Activated CD4-positive, alpha-beta memory T cell treated with anti-CD3 and anti-CD28 coated beads, Interleukin-2, amount 10 ng/mL, durations not matched to agents 7 days and 5 days (primary cell): ENCODE measurements at regions not wholly inside any gene's neighbourhood (a gene's known extent, or its start where the extent isn't known, plus 50 kb on each side); places are given as distances from the start of the nearest gene placed in this dataset.

ENCODE experiments used
- CTCF ChIA-PET: fragments of 350-600 bp; sonication (Branson Sonifier 250); formaldehyde crosslinking; loops from one replicate; lab custom pipeline; 2021; ENCODE audit warnings: antibody characterized with exemption, inconsistent platforms; lab: Charles Lee
- POLR2A ChIA-PET: fragments of 350-600 bp; sonication (Branson Sonifier 250); formaldehyde crosslinking; loops from one replicate; lab custom pipeline; 2021; ENCODE audit warnings: antibody characterized with exemption; lab: Charles Lee
- DNase-seq: peaks from one replicate; pipeline ENCODE4 v3.0.0-alpha.2; 2020
- H3K27ac Mint-ChIP-seq: one replicate; pipeline ENCODE4 v1.8.0; 2021; ENCODE audit warnings: mild to moderate bottlenecking, mixed read lengths
- H3K27me3 Mint-ChIP-seq: one replicate; pipeline ENCODE4 v1.8.0; 2021; ENCODE audit warnings: mixed read lengths
- H3K36me3 Mint-ChIP-seq: one replicate; pipeline ENCODE4 v1.8.0; 2021; ENCODE audit warnings: low read depth, mixed read lengths
- H3K4me1 Mint-ChIP-seq: one replicate; pipeline ENCODE4 v1.8.0; 2021; ENCODE audit warnings: mixed read lengths
- H3K4me3 Mint-ChIP-seq: one replicate; pipeline ENCODE4 v1.8.0; 2021; ENCODE audit warnings: mild to moderate bottlenecking, mixed read lengths
- H3K9me3 Mint-ChIP-seq: one replicate; pipeline ENCODE4 v1.8.0; 2021; ENCODE audit warnings: mixed read lengths

- POLR2A ChIA-PET: no interaction called here
- CTCF ChIA-PET: no interaction called here
- Mint-ChIP-seq H3K36me3 (no peaks in the 10 kb centered on the region), H3K27ac (no peak overlapping the region), H3K4me1 (no peaks in the 10 kb centered on the region), H3K27me3 (no peaks in the 10 kb centered on the region), H3K9me3 (no peaks in the 10 kb centered on the region), H3K4me3 (no peak overlapping the region)
- no peak for DNase-seq
Measured at GRCh38 chr3:159626598-159626997, 362.0 kb upstream of the IL12A start.

DNA sequence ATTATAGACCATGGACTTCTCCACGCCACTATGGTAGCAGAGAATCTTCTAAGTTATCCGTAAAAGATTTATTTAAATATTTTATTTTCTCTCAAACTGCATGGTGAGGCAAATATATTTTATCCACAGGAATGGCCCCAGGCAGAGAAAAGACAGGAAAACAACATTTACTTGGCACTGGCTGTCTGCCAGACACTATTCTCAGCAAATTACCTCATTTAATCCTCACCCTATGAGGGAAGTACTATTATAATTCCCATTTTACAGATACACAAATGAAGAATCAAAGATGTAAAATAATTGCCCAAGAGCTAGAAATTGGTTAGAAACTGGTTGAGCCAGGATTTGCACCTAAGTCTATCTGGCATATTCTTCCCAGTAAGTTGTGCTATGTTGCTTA is 361.4 kb upstream of the IL12A start:
- H3K27ac Mint-ChIP-seq: no peak overlapping the region
- ChIA-PET POLR2A (no interaction called here), CTCF (no interaction called here)
- H3K4me1 Mint-ChIP-seq: no peaks in the 10 kb centered on the region
- H3K27me3 Mint-ChIP-seq: no peaks in the 10 kb centered on the region
- H3K9me3 Mint-ChIP-seq: no peaks in the 10 kb centered on the region
- H3K4me3 Mint-ChIP-seq: no peak overlapping the region
- no peaks in the 10 kb centered on the region for H3K36me3 Mint-ChIP-seq
- DNase-seq: no peak

DNA sequence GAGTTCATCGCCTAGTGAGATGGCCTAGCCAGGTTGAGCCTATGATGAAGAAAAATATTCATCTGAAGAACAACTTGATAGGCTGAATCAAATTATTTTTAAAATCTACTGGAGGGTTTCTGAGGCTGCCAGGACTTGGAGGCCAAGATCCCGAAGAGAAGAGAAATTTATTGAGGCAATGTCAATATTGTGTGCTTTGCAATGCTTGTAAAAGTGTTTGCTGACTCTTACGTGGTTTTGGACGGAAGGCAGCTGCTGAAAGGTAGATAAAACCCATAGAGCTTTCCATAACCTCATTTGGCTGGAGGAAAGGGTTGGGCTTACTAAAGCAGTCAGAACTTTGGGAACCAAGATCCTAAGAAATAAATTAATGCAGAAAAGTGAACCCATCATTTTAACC is 361.0 kb upstream of the IL12A start:
- Mint-ChIP-seq H3K9me3 (no peaks in the 10 kb centered on the region), H3K36me3 (no peaks in the 10 kb centered on the region), H3K4me3 (no peak overlapping the region), H3K27me3 (no peaks in the 10 kb centered on the region), H3K4me1 (no peaks in the 10 kb centered on the region), H3K27ac (no peak overlapping the region)
- ChIA-PET CTCF (no interaction called here), POLR2A (no interaction called here)
- no peak for DNase-seq

DNA sequence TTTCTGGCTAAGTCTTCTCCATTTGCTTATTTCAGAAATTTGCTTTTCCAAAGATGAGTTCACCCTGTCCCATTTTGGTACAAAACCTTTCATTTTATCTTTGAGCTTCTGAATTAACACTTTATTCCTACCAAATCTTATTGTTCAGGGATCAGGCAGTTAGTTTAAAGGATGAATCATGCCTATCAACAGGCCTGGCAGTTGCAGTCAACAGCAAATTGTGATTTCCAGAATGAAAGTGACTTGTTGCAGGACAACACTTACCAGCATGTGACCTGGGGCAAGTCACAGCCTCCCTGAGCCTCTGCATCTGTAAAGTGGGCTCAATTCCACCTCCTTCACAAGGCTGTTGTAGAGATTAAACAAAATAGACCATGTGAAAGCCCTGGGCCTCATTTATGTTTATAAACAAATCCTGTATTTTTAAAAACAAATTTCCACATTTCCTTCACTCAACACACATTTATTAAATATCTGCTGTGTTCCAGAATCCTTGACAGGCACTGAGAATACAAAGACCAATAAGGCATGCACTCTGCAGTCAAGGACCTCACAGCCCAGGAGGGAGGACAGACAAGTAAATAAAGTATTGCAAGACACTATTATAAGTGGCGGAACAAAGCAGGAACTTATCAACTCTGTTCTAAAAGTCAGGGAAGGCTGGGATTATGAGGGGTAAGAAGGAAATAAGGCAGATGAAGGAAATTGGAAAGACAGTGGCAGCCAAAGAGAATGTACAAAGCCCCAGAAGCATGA is 359.1 kb upstream of the IL12A start:
- no peak overlapping the region for H3K4me3 Mint-ChIP-seq
- CTCF ChIA-PET: no interaction called here
- no peaks in the 10 kb centered on the region for H3K4me1 Mint-ChIP-seq
- no peaks in the 10 kb centered on the region for H3K27me3 Mint-ChIP-seq
- POLR2A ChIA-PET: no interaction called here
- no peaks in the 10 kb centered on the region for H3K9me3 Mint-ChIP-seq
- DNase-seq: no peak
- no peak overlapping the region for H3K27ac Mint-ChIP-seq
- no peaks in the 10 kb centered on the region for H3K36me3 Mint-ChIP-seq

DNA sequence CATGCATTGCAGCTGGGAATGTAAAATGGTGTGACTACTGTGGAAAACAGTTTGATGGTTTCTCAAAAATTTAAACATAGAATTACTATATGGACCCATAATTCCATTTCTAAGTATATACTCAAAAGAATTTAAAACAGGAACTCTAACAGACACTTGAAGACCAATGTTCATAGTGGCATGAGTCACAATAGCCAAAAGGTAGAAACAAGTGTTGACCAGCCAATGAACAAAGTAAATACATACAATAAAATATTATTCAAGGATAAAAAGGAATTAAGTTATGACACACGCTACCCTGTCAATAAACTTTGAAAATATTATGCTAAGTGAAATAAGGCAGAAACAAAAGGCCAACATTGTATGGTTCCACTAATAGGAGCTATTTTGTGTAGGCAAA is 357.4 kb upstream of the IL12A start:
- H3K4me3 Mint-ChIP-seq: no peak overlapping the region
- H3K9me3 Mint-ChIP-seq: no peaks in the 10 kb centered on the region
- no peaks in the 10 kb centered on the region for H3K4me1 Mint-ChIP-seq
- no peak overlapping the region for H3K27ac Mint-ChIP-seq
- no peaks in the 10 kb centered on the region for H3K36me3 Mint-ChIP-seq
- CTCF ChIA-PET: no interaction called here
- DNase-seq: no peak
- POLR2A ChIA-PET: no interaction called here
- no peaks in the 10 kb centered on the region for H3K27me3 Mint-ChIP-seq

DNA sequence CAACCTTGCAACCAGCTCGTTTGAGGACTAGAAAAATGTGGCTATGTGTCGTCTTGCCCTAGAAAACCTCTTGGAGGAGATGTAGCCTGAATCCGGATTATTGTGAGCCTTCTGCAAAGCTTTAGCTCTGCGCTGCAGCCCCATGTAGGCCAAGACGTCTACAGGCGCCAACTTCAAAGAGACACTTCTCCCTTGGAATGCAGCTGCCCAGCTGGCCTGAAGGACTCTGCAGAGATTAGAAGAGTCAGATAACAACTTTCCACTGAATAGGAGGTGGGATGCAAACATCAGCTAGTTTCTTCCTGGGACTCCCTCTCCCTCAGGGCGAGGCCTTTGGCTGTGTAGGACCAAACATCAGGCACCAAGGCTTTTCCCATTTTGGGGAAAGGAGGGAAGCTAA is 356.5 kb upstream of the IL12A start:
- ChIA-PET POLR2A (no interaction called here), CTCF (no interaction called here)
- H3K4me3 Mint-ChIP-seq: no peak overlapping the region
- H3K36me3 Mint-ChIP-seq: no peaks in the 10 kb centered on the region
- no peak overlapping the region for H3K27ac Mint-ChIP-seq
- H3K27me3 Mint-ChIP-seq: no peaks in the 10 kb centered on the region
- H3K4me1 Mint-ChIP-seq: no peaks in the 10 kb centered on the region
- DNase-seq: no peak
- no peaks in the 10 kb centered on the region for H3K9me3 Mint-ChIP-seq

DNA sequence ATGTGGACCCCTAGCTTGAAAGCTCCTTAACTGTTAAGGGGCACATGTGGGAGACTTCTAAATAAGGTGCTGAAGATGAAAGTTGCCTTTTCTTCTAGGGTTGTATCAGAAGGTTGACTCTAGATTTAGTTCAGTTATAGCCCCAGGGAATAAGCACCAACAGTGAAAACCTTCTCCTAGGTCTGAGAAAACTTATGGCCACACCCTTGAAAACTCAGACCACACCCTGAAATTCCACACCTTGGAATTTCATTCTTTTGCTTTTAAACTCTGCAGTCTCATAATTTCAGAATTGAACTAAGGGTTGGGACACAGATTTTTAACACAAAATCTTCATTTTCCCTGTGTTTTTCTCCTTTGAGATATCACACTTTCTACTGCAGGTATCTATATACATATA is 355.8 kb upstream of the IL12A start:
- Mint-ChIP-seq H3K27me3 (no peaks in the 10 kb centered on the region), H3K4me1 (no peaks in the 10 kb centered on the region), H3K27ac (no peak overlapping the region), H3K9me3 (no peaks in the 10 kb centered on the region), H3K4me3 (no peak overlapping the region), H3K36me3 (no peaks in the 10 kb centered on the region)
- ChIA-PET CTCF (no interaction called here), POLR2A (no interaction called here)
- no peak for DNase-seq

DNA sequence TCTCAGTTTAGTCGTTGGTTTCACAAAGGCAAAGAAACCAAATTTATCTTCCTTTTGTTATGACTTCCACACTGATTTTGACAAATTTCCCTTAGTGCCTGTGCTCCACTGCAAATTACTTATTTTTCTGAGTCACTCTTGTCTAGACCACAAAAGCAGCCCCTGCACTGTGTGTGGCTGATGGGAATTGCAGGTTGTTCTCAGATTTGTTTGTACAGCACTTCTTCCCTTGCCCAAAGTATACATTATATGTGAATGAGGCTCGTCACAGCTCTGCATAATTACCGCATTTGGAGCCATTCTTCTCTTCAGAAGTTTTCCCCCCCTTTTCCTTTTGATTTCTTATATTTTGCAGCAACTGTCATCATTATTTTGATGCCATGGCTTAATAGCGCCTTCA is 354.2 kb upstream of the IL12A start:
- CTCF ChIA-PET: no interaction called here
- H3K4me3 Mint-ChIP-seq: no peak overlapping the region
- no peak for DNase-seq
- no peaks in the 10 kb centered on the region for H3K27me3 Mint-ChIP-seq
- no peaks in the 10 kb centered on the region for H3K9me3 Mint-ChIP-seq
- H3K36me3 Mint-ChIP-seq: no peaks in the 10 kb centered on the region
- POLR2A ChIA-PET: no interaction called here
- H3K4me1 Mint-ChIP-seq: no peaks in the 10 kb centered on the region
- H3K27ac Mint-ChIP-seq: no peak overlapping the region

DNA sequence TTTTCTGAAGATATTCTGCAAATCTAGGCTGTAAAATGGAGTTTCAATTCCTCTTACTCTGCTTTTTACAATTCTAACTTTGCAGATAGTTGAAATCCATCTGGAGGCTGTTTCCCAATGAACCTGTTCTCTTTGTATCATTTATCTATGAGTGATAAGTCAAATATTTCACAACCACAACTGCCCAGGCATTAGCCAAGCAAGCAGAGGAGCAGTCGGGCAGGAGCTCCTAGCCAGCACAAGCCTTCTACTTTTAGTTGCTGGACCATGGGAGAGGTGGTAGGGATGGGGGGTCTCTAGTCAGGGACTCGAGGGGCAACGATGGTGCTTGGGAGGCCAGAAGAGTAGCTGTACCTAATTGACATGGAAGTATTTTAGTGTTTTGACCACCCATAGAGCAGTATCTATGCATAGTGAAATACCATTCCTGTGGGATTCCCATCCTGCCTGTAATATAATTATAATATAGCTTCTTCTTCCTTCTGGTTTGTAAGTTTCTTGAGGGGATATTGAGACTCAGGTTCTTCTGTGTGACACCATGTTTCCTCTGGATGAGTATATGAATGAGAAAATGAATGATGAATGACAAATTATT is 353.5 kb upstream of the IL12A start:
- CTCF ChIA-PET: no interaction called here

DNA sequence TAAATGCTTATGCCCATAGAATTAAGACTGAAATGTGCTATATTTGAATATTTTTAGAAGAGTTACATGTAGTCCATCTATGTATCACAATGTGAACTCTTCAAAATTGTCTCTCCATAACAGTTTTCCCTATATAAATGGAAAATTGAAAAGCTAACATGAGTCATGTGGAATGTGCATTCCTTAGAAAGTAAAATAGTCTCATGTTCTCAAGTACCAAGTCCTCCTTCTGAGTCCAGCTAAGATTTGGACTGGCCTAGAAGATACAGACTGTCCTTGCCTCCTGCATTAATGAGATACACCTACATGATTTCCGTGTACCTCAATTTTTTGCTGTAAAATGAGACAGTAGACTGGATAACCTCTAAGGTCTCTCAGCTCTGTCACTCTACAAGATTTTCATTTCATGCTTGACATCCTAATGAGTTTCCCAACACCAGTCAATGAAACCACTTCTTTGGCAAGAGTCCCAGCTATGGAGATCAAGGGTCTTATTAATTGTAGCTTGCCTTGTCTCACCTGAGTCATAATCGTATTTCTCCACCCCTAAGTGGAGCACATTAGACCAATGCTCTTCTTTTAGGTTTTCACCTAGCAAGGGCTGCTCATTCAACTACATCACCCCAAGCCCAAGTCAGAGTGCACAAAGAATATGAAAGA is 350.6 kb upstream of the IL12A start:
- H3K4me1 Mint-ChIP-seq: no peaks in the 10 kb centered on the region
- CTCF ChIA-PET: interaction anchor here (0.7 kb wide), 1 partner anchor 47 kb away, joined by 4 read pairs; no protein-coding TSS in a partner anchor
- no peak overlapping the region for H3K27ac Mint-ChIP-seq
- H3K36me3 Mint-ChIP-seq: no peaks in the 10 kb centered on the region
- DNase-seq: no peak
- H3K9me3 Mint-ChIP-seq: peaks cover 2% of the 10 kb centered on the region
- POLR2A ChIA-PET: no interaction called here
- no peak overlapping the region for H3K4me3 Mint-ChIP-seq
- H3K27me3 Mint-ChIP-seq: no peaks in the 10 kb centered on the region

More for the DNA sequence above, 353.5 kb upstream of the IL12A start:
- peaks cover under 1% of the 10 kb centered on the region for H3K9me3 Mint-ChIP-seq
- H3K36me3 Mint-ChIP-seq: no peaks in the 10 kb centered on the region
- POLR2A ChIA-PET: no interaction called here
- H3K27me3 Mint-ChIP-seq: no peaks in the 10 kb centered on the region
- no peak overlapping the region for H3K4me3 Mint-ChIP-seq
- H3K27ac Mint-ChIP-seq: no peak overlapping the region
- no peaks in the 10 kb centered on the region for H3K4me1 Mint-ChIP-seq
- DNase-seq: no peak

DNA sequence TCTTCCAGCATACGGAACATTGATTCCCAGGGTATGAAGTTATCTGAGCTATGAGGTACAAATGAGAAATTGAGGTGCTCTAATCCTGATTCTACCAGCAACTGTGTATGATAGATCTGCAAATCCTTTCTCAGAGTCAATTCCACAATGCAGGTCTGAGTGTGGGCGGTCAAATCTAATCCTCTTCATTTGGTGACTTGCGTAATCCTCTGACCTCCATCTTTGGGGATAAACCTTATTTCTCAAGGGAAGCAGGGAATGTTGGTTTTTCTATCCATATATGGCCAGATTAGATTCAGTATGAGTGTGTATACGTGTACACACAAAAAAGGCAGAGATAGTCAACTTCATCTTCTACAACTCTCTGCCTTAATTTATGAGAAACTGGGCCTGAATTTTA is 348.4 kb upstream of the IL12A start:
- Mint-ChIP-seq H3K4me3 (no peak overlapping the region), H3K27ac (no peak overlapping the region), H3K4me1 (no peaks in the 10 kb centered on the region), H3K9me3 (peaks cover 2% of the 10 kb centered on the region), H3K36me3 (no peaks in the 10 kb centered on the region), H3K27me3 (peaks cover 2% of the 10 kb centered on the region)
- no peak for DNase-seq
- ChIA-PET CTCF (no interaction called here), POLR2A (no interaction called here)

- H3K4me3 Mint-ChIP-seq: no peak overlapping the region
- POLR2A ChIA-PET: no interaction called here
- CTCF ChIA-PET: no interaction called here
Measured at GRCh38 chr3:159643406-159643805, 345.2 kb upstream of the IL12A start.

GRCh38 chr3:159645874-159646273 is 342.8 kb upstream of the IL12A start:
- Mint-ChIP-seq H3K27me3 (peaks cover 2% of the 10 kb centered on the region), H3K4me3 (no peak overlapping the region), H3K27ac (no peak overlapping the region), H3K9me3 (no peaks in the 10 kb centered on the region), H3K36me3 (no peaks in the 10 kb centered on the region), H3K4me1 (no peaks in the 10 kb centered on the region)
- ChIA-PET CTCF (no interaction called here), POLR2A (no interaction called here)
- no peak for DNase-seq

More at GRCh38 chr3:159643406-159643805, 345.2 kb upstream of the IL12A start:
- Mint-ChIP-seq H3K36me3 (no peaks in the 10 kb centered on the region), H3K27ac (no peak overlapping the region), H3K9me3 (peaks cover 2% of the 10 kb centered on the region), H3K27me3 (peaks cover 2% of the 10 kb centered on the region), H3K4me1 (no peaks in the 10 kb centered on the region)
- DNase-seq: no peak

DNA sequence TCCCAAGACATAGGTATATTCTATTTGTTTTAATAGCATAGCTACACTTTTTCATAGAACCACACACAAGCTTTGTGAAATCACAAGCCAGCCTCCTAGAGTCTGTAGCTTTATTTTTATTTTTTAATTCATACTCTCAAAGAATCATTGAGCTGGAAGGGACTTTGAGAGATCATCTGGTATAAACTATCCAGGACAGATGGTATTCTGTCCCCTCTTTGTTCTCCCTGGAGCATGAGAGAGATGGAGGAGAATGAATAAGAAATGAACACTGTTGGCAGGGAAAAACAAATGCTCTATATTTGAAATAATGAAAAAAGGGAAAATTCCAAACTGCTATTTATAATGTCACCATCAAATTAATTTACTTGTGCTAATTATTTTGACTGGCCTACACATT is 338.7 kb upstream of the IL12A start:
- Mint-ChIP-seq H3K4me3 (no peak overlapping the region), H3K27me3 (no peaks in the 10 kb centered on the region), H3K9me3 (no peaks in the 10 kb centered on the region), H3K27ac (no peak overlapping the region), H3K36me3 (no peaks in the 10 kb centered on the region), H3K4me1 (no peaks in the 10 kb centered on the region)
- CTCF ChIA-PET: no interaction called here
- POLR2A ChIA-PET: no interaction called here
- DNase-seq: no peak
